ENCODE measurements at regions not wholly inside any gene's neighbourhood (a gene's known extent, or its start where the extent isn't known, plus 50 kb on each side); places are given as distances from the start of the nearest gene placed in this dataset.

DNA sequence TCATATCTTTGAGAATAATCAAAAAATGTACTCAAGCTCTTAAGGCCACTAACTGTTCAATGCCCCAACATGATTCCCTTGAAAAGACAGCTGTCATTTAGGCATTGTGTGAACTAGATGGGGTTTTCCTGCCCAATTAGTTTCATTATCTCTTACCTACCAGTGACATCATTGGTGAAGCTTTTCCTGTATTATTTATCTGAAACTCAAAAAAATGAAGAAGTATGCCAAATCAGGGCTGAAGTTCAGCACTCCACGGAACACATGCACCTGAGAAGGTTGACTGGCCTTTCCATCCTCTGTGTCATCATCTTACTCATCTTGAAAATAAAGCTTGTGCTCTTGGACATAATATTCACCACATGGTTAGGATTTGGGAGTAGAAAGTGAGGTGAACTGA lies 126.4 kb downstream of the TXNL1 start:
- TF ChIP-seq ZFP3 (CRISPR knock-in tag; IDR thresholded peaks at IDR 0.05) (no peak), RARB (CRISPR knock-in tag; IDR thresholded peaks at IDR 0.05) (no peak), GLIS3 (CRISPR knock-in tag; IDR thresholded peaks at IDR 0.05) (no peak), TOX (CRISPR knock-in tag; IDR thresholded peaks at IDR 0.05; ENCODE audit: borderline replicate concordance) (no peak), BACH2 (CRISPR knock-in tag; IDR thresholded peaks at IDR 0.05; ENCODE audit: borderline replicate concordance) (no peak), TCF4 (CRISPR knock-in tag; IDR thresholded peaks at IDR 0.05; ENCODE audit: borderline replicate concordance) (no peak), ESRRG (CRISPR knock-in tag; IDR thresholded peaks at IDR 0.05) (no peak)
- TF ChIP-seq, protein P1, sequence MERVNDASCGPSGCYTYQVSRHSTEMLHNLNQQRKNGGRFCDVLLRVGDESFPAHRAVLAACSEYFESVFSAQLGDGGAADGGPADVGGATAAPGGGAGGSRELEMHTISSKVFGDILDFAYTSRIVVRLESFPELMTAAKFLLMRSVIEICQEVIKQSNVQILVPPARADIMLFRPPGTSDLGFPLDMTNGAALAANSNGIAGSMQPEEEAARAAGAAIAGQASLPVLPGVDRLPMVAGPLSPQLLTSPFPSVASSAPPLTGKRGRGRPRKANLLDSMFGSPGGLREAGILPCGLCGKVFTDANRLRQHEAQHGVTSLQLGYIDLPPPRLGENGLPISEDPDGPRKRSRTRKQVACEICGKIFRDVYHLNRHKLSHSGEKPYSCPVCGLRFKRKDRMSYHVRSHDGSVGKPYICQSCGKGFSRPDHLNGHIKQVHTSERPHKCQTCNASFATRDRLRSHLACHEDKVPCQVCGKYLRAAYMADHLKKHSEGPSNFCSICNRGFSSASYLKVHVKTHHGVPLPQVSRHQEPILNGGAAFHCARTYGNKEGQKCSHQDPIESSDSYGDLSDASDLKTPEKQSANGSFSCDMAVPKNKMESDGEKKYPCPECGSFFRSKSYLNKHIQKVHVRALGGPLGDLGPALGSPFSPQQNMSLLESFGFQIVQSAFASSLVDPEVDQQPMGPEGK (CRISPR knock-in tag; IDR thresholded peaks at IDR 0.05; ENCODE audit: borderline replicate concordance) = no peak
- ATAC-seq = no peak

DNA sequence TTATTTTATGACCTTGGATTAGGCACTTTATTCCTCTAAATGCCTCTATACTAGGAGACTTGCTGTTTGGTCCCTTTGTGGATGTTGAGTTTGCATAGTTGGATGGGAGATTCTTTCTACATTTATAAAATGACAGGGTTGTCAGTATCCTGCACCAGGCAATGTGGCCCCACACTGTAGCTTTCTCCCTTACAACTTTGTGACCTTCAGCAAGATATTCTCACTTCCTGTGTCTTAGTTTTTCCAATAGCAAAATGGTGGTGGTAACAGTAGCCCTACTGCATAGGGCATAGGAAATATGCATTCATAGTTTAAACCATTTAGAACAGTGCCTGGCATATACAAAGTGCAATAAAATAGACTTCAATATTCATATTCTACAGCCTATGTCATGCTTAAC lies 128.3 kb downstream of the TXNL1 start:
- no peak for ATAC-seq
- TF ChIP-seq, protein P2, sequence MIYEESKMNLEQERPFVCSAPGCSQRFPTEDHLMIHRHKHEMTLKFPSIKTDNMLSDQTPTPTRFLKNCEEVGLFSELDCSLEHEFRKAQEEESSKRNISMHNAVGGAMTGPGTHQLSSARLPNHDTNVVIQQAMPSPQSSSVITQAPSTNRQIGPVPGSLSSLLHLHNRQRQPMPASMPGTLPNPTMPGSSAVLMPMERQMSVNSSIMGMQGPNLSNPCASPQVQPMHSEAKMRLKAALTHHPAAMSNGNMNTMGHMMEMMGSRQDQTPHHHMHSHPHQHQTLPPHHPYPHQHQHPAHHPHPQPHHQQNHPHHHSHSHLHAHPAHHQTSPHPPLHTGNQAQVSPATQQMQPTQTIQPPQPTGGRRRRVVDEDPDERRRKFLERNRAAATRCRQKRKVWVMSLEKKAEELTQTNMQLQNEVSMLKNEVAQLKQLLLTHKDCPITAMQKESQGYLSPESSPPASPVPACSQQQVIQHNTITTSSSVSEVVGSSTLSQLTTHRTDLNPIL (CRISPR knock-in tag; IDR thresholded peaks at IDR 0.05; ENCODE audit: low read depth) = no peak
- TF ChIP-seq GLIS3 (CRISPR knock-in tag; IDR thresholded peaks at IDR 0.05) = no peak
- TF ChIP-seq ISL1 (CRISPR knock-in tag; IDR thresholded peaks at IDR 0.05) = no peak
- TF ChIP-seq OSR1 (CRISPR knock-in tag; IDR thresholded peaks at IDR 0.05) = no peak
- TF ChIP-seq, protein P1 (CRISPR knock-in tag; IDR thresholded peaks at IDR 0.05; ENCODE audit: borderline replicate concordance) = no peak
- no peak for TF ChIP-seq TOX (CRISPR knock-in tag; IDR thresholded peaks at IDR 0.05; ENCODE audit: borderline replicate concordance)
- no peak for TF ChIP-seq SNAI2 (CRISPR knock-in tag; IDR thresholded peaks at IDR 0.05)
- no peak for TF ChIP-seq RARB (CRISPR knock-in tag; IDR thresholded peaks at IDR 0.05)
- no peak for TF ChIP-seq PPARA (CRISPR knock-in tag; IDR thresholded peaks at IDR 0.05; ENCODE audit: borderline replicate concordance)
- TF ChIP-seq ZNF8 (CRISPR knock-in tag; IDR thresholded peaks at IDR 0.05) = no peak
- no peak for TF ChIP-seq ZFP30 (CRISPR knock-in tag; IDR thresholded peaks at IDR 0.05)
- TF ChIP-seq ESRRG (CRISPR knock-in tag; IDR thresholded peaks at IDR 0.05) = no peak
- no peak for TF ChIP-seq TCF4 (CRISPR knock-in tag; IDR thresholded peaks at IDR 0.05; ENCODE audit: borderline replicate concordance)
- TF ChIP-seq, protein P3, sequence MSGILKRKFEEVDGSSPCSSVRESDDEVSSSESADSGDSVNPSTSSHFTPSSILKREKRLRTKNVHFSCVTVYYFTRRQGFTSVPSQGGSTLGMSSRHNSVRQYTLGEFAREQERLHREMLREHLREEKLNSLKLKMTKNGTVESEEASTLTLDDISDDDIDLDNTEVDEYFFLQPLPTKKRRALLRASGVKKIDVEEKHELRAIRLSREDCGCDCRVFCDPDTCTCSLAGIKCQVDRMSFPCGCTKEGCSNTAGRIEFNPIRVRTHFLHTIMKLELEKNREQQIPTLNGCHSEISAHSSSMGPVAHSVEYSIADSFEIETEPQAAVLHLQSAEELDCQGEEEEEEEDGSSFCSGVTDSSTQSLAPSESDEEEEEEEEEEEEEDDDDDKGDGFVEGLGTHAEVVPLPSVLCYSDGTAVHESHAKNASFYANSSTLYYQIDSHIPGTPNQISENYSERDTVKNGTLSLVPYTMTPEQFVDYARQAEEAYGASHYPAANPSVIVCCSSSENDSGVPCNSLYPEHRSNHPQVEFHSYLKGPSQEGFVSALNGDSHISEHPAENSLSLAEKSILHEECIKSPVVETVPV (CRISPR knock-in tag; IDR thresholded peaks at IDR 0.05) = no peak
- no peak for TF ChIP-seq BACH2 (CRISPR knock-in tag; IDR thresholded peaks at IDR 0.05; ENCODE audit: borderline replicate concordance)
- TF ChIP-seq, protein P4, sequence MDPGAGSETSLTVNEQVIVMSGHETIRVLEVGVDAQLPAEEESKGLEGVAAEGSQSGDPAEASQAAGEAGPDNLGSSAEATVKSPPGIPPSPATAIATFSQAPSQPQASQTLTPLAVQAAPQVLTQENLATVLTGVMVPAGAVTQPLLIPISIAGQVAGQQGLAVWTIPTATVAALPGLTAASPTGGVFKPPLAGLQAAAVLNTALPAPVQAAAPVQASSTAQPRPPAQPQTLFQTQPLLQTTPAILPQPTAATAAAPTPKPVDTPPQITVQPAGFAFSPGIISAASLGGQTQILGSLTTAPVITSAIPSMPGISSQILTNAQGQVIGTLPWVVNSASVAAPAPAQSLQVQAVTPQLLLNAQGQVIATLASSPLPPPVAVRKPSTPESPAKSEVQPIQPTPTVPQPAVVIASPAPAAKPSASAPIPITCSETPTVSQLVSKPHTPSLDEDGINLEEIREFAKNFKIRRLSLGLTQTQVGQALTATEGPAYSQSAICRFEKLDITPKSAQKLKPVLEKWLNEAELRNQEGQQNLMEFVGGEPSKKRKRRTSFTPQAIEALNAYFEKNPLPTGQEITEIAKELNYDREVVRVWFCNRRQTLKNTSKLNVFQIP (CRISPR knock-in tag; IDR thresholded peaks at IDR 0.05; ENCODE audit: borderline replicate concordance, low read depth) = no peak
- TF ChIP-seq CSDC2 (CRISPR knock-in tag; IDR thresholded peaks at IDR 0.05) = no peak
- no peak for TF ChIP-seq ZC3H10 (CRISPR knock-in tag; IDR thresholded peaks at IDR 0.05)
- TF ChIP-seq ZFP3 (CRISPR knock-in tag; IDR thresholded peaks at IDR 0.05) = no peak

DNA sequence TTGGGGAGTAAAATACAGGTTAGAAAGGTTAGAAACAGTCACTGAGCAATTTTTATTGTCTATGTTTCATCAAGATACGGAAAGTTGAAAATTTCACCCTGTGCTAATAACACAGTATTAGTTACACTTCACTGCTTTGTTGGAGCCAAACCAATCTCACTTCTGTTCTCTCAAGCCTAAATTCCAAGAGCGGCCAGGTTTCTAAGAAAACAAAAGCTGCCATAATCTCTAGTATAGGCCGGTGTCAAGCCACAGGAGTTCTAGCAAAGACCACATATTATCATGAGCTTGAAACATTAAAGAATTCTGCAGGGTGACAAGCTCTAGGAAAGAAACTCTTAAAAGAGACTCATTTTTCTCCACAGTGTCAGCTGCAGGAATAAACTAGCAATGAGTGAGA lies 128.7 kb downstream of the TXNL1 start:
- ATAC-seq = no peak
- TF ChIP-seq ESRRG (CRISPR knock-in tag; IDR thresholded peaks at IDR 0.05) (no peak), ZC3H10 (CRISPR knock-in tag; IDR thresholded peaks at IDR 0.05) (no peak), BACH2 (CRISPR knock-in tag; IDR thresholded peaks at IDR 0.05; ENCODE audit: borderline replicate concordance) (no peak), OSR1 (CRISPR knock-in tag; IDR thresholded peaks at IDR 0.05) (no peak), TCF4 (CRISPR knock-in tag; IDR thresholded peaks at IDR 0.05; ENCODE audit: borderline replicate concordance) (no peak)
- TF ChIP-seq, protein P4 (CRISPR knock-in tag; IDR thresholded peaks at IDR 0.05; ENCODE audit: borderline replicate concordance, low read depth) = no peak

Measured in SK-N-SH treated with all-trans-retinoic acid at 6 μM for 48 hours (cell line).